ENCODE measurements at regions not wholly inside any gene's neighbourhood (a gene's known extent, or its start where the extent isn't known, plus 50 kb on each side); places are given as distances from the start of the nearest gene placed in this dataset.

DNA sequence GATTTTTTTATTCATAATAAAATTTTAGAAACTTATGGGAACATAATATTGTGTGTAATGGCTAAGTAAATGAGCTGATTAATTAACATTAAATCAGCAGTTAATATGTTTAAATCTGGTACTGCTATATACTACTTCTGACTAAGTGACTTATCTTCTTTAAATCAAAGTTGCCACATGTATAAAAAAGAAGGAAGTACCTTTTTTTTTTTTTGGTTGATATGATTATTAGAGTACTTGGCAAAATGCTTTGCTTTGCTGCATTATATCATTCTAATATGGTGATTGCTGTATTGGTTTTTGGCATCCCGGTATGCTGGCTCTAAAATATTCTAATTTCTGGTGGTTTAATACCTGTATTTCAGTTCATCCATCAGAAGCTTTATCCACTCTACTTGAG is 319.1 kb upstream of the RGS6 start:
- TF ChIP-seq, protein P1, sequence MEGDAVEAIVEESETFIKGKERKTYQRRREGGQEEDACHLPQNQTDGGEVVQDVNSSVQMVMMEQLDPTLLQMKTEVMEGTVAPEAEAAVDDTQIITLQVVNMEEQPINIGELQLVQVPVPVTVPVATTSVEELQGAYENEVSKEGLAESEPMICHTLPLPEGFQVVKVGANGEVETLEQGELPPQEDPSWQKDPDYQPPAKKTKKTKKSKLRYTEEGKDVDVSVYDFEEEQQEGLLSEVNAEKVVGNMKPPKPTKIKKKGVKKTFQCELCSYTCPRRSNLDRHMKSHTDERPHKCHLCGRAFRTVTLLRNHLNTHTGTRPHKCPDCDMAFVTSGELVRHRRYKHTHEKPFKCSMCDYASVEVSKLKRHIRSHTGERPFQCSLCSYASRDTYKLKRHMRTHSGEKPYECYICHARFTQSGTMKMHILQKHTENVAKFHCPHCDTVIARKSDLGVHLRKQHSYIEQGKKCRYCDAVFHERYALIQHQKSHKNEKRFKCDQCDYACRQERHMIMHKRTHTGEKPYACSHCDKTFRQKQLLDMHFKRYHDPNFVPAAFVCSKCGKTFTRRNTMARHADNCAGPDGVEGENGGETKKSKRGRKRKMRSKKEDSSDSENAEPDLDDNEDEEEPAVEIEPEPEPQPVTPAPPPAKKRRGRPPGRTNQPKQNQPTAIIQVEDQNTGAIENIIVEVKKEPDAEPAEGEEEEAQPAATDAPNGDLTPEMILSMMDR (IDR thresholded peaks at IDR 0.05), result no peak
- no peak for TF ChIP-seq POLR2A (IDR thresholded peaks at IDR 0.05)

Measured in stomach (tissue), 4 donors.